ENCODE measurements at regions not wholly inside any gene's neighbourhood (a gene's known extent, or its start where the extent isn't known, plus 50 kb on each side); places are given as distances from the start of the nearest gene placed in this dataset.
"Not testable (repeated sequence)": the region's sequence is repeated elsewhere in the genome, so short reads cannot be mapped to it uniquely, and the experiment has no call there.

GRCh38 chr14:106039400-106039799 is 513.0 kb downstream of the TMEM121 start:
- TF ChIP-seq CTCF (conservative IDR thresholded peaks at IDR 0.05; ENCODE audit: low read depth, low read length): no peak
- no peak for DNase-seq (ENCODE audit: low read depth)
- H3K4me3 ChIP-seq (ENCODE audit: low read length): no peak overlapping the region

DNA sequence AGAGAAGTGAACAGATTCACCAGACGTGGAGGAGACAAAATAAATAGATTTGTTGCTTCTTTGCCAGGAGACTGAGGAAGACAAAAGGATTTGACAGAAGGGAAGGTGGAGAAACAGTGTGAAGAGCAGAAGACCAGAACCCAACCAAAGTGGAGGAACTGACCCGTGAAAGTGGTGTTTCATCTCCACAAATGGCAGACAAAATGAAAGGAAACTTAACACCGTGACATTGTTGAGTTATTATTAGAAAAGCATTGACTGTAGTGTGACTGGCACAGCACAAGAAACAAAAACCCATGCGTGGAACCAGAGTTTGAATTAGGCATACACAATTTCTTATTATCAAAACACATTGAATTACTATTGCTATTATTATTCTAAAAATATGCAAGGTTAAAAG is 518.1 kb downstream of the TMEM121 start:
- no peak for TF ChIP-seq CTCF (conservative IDR thresholded peaks at IDR 0.05; ENCODE audit: low read depth, low read length)
- no peak overlapping the region for H3K4me3 ChIP-seq (ENCODE audit: low read length)
- DNase-seq (ENCODE audit: low read depth): no peak

- no peak for TF ChIP-seq CTCF (conservative IDR thresholded peaks at IDR 0.05; ENCODE audit: low read depth, low read length)
- no peak overlapping the region for H3K4me3 ChIP-seq (ENCODE audit: low read length)
- DNase-seq (ENCODE audit: low read depth): no peak
Observed at GRCh38 chr14:106044949-106045596, 518.7 kb downstream of the TMEM121 start.

DNA sequence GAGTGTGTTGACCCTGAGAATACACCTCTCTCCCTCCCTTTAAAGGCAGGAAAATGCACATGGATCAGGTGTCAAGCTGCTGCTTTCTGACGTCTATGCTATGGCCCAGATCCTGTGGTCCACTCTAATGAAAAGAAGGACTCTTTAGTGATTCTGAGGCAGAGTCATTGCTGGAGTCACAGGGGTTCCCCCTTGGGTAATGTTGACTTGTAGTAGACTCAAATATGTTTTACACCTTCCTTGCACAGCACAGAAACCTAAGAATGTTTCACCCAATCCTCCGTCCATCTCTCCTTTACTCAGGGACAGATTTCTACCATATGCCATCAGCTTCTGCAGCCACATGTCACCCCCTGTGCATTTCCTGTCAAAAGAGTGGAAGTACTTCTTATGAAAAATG is 525.4 kb downstream of the TMEM121 start:
- TF ChIP-seq CTCF (conservative IDR thresholded peaks at IDR 0.05; ENCODE audit: low read depth, low read length): no peak
- no peak for DNase-seq (ENCODE audit: low read depth)
- no peak overlapping the region for H3K4me3 ChIP-seq (ENCODE audit: low read length)

- no peak for DNase-seq (ENCODE audit: low read depth)
- H3K4me3 ChIP-seq (ENCODE audit: low read length): no peak overlapping the region
- no peak for TF ChIP-seq CTCF (conservative IDR thresholded peaks at IDR 0.05; ENCODE audit: low read depth, low read length)
Observed at GRCh38 chr14:106055289-106055688, 528.9 kb downstream of the TMEM121 start.

DNA sequence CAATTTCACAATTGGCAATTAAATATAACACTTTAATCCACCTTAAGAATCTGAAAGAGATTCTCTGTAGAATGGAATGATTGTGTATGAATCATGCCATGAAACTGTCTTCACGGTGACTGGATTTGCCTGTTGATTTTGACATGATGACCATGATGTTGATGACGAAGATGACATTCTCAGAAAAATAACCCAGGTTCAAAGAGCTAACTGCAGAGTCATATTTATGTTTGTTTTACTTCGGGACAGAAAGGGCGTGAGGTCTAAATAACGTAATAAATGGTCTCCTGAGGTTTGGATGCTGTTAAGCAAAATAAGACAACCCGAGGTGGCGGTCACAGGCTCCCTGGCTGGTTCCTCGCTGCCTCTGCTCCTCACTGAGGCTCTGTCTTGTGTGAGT is 532.0 kb downstream of the TMEM121 start:
- DNase-seq (ENCODE audit: low read depth): no peak
- no peak for TF ChIP-seq CTCF (conservative IDR thresholded peaks at IDR 0.05; ENCODE audit: low read depth, low read length)
- no peak overlapping the region for H3K4me3 ChIP-seq (ENCODE audit: low read length)

GRCh38 chr14:106060276-106060975 is 534.0 kb downstream of the TMEM121 start:
- H3K4me3 ChIP-seq (ENCODE audit: low read length): no peak overlapping the region
- TF ChIP-seq CTCF (conservative IDR thresholded peaks at IDR 0.05; ENCODE audit: low read depth, low read length): no peak
- no peak for DNase-seq (ENCODE audit: low read depth)

- not testable (repeated sequence) for H3K4me3 ChIP-seq (ENCODE audit: low read length); DNase-seq (ENCODE audit: low read depth)
Observed at GRCh38 chr14:106061877-106062500, 535.6 kb downstream of the TMEM121 start.
